Natural killer cell (primary cell): ENCODE measurements at regions not wholly inside any gene's neighbourhood (a gene's known extent, or its start where the extent isn't known, plus 50 kb on each side); places are given as distances from the start of the nearest gene placed in this dataset.

ENCODE experiments used
- ATAC-seq, 3 donors: fragments of 150-1000 bp in 2 of 3; fragments of 200-7000 bp in 1 of 3; cut with Tn5 transposase; 1 replicate in 1 of 3; 2 replicates in 2 of 3; pipeline ENCODE4 v1.10.0; 2021; ENCODE audit warnings: mild to moderate bottlenecking in 2 of 3, moderate library complexity in 2 of 3
- DNase-seq, 2 donors: peaks; one replicate each; pipeline versions ENCODE4 v3.0.0 to v3.0.0-alpha.2; 2013 to 2021; ENCODE audit warnings: mixed read lengths in 1 of 2
- H3K27ac ChIP-seq: one replicate; pipeline ENCODE4 v1.5.1; 2013; ENCODE audit warnings: mild to moderate bottlenecking, low read length
- H3K27me3 ChIP-seq: one replicate; pipeline ENCODE4 v1.6.1; 2013; ENCODE audit warnings: low read length; ENCODE audit not compliant: control insufficient read depth, insufficient read depth
- H3K36me3 ChIP-seq: one replicate; pipeline ENCODE4 v1.6.1; 2013; ENCODE audit warnings: low read length; ENCODE audit not compliant: control insufficient read depth, insufficient read depth
- H3K4me1 ChIP-seq: one replicate; pipeline ENCODE4 v1.6.1; 2013; ENCODE audit warnings: low read length; ENCODE audit not compliant: control insufficient read depth, insufficient read depth
- H3K4me3 ChIP-seq: one replicate; pipeline ENCODE4 v1.5.1; 2013; ENCODE audit warnings: low read length
- H3K9me3 ChIP-seq: one replicate; pipeline ENCODE4 v1.6.1; 2013; ENCODE audit warnings: low read length; ENCODE audit not compliant: control insufficient read depth, insufficient read depth
- H3K27ac Mint-ChIP-seq, 2 donors: one replicate each; pipeline ENCODE4 v1.8.0; 2022; ENCODE audit warnings: mild to moderate bottlenecking in 2 of 2, mixed read lengths in 2 of 2, moderate library complexity in 1 of 2
- H3K27me3 Mint-ChIP-seq, 2 donors: one replicate each; pipeline ENCODE4 v1.8.0; 2022; ENCODE audit warnings: low read depth in 2 of 2, mixed read lengths in 2 of 2
- H3K36me3 Mint-ChIP-seq: one replicate; pipeline ENCODE4 v1.8.0; 2022; ENCODE audit warnings: mixed read lengths
- H3K4me1 Mint-ChIP-seq, 2 donors: one replicate each; pipeline ENCODE4 v1.8.0; 2022; ENCODE audit warnings: mixed read lengths in 2 of 2
- H3K4me3 Mint-ChIP-seq: one replicate; pipeline ENCODE4 v1.8.0; 2022; ENCODE audit warnings: mild to moderate bottlenecking, moderate library complexity, mixed read lengths
- H3K9me3 Mint-ChIP-seq, 2 donors: one replicate each; pipeline ENCODE4 v1.8.0; 2022; ENCODE audit warnings: mixed read lengths in 2 of 2
- CTCF ChIP-seq: fragments of 200-600 bp; IDR thresholded peaks from one replicate; pipeline ENCODE4 v1.8.0; 2022; ENCODE audit warnings: antibody characterized with exemption
- WGBS: methylation state at CpG from one replicate; pipeline ENCODE4 v1.1.7; 2013; ENCODE audit warnings: missing lambda C conversion rate; ENCODE audit not compliant: insufficient coverage; 5-methylcytosine and 5-hydroxymethylcytosine counted together
- intact Hi-C: fragments of 100-400 bp; cut with micrococcal nuclease; formaldehyde crosslinking; loops from one replicate; pipeline ENCODE4 v1.14.2; 2022

GRCh38 chr20:39123185-39123557, 161.0 kb downstream of the DHX35 start:
- peaks cover 0 to 4% of the 10 kb centered on the region in 2 donors for H3K4me1 Mint-ChIP-seq

GRCh38 chr20:39117491-39117890, 155.3 kb downstream of the DHX35 start:
- Mint-ChIP-seq H3K9me3 (no peaks in the 10 kb centered on the region), H3K36me3 (no peaks in the 10 kb centered on the region), H3K4me1 (peaks cover 0 to 4% of the 10 kb centered on the region in 2 donors), H3K4me3 (no peak overlapping the region), H3K27me3 (peaks cover 0 to 2% of the 10 kb centered on the region in 2 donors), H3K27ac (no peak overlapping the region)
- Histone ChIP-seq H3K4me1 (no peaks in the 10 kb centered on the region), H3K27me3 (no peaks in the 10 kb centered on the region), H3K9me3 (no peaks in the 10 kb centered on the region), H3K36me3 (no peaks in the 10 kb centered on the region), H3K27ac (no peak overlapping the region), H3K4me3 (no peak overlapping the region)
- no peak for ATAC-seq
- intact Hi-C loops: no loop called here
- no peak for TF ChIP-seq CTCF
- DNase-seq: no peak

More at GRCh38 chr20:39123185-39123557, 161.0 kb downstream of the DHX35 start:
- no peaks in the 10 kb centered on the region for H3K9me3 ChIP-seq
- no peak for TF ChIP-seq CTCF
- DNase-seq (no peak), ATAC-seq (no peak)
- Mint-ChIP-seq H3K36me3 (no peaks in the 10 kb centered on the region), H3K9me3 (no peaks in the 10 kb centered on the region), H3K4me3 (no peak overlapping the region), H3K27me3 (peaks cover 0 to 4% of the 10 kb centered on the region in 2 donors), H3K27ac (no peak overlapping the region)
- no peaks in the 10 kb centered on the region for H3K27me3 ChIP-seq
- 44% methylated on average over 3 of the region's 3 CpGs for WGBS
- H3K27ac ChIP-seq: no peak overlapping the region
- no peaks in the 10 kb centered on the region for H3K36me3 ChIP-seq
- H3K4me3 ChIP-seq: no peak overlapping the region
- intact Hi-C loops: no loop called here
- no peaks in the 10 kb centered on the region for H3K4me1 ChIP-seq

GRCh38 chr20:39116020-39116419, 153.9 kb downstream of the DHX35 start:
- Mint-ChIP-seq H3K27ac (no peak overlapping the region), H3K4me3 (no peak overlapping the region), H3K36me3 (no peaks in the 10 kb centered on the region), H3K9me3 (no peaks in the 10 kb centered on the region), H3K4me1 (peaks cover 6 to 8% of the 10 kb centered on the region in 2 donors), H3K27me3 (peaks cover 6 to 12% of the 10 kb centered on the region in 2 donors)
- Histone ChIP-seq H3K9me3 (no peaks in the 10 kb centered on the region), H3K4me1 (no peaks in the 10 kb centered on the region), H3K27ac (no peak overlapping the region), H3K27me3 (peaks cover 3% of the 10 kb centered on the region), H3K36me3 (no peaks in the 10 kb centered on the region), H3K4me3 (no peak overlapping the region)
- WGBS: 95% methylated on average over 2 of the region's 2 CpGs
- TF ChIP-seq CTCF: no peak
- DNase-seq (no peak), ATAC-seq (no peak)
- intact Hi-C loops: no loop called here

GRCh38 chr20:39112178-39112743, 150.1 kb downstream of the DHX35 start:
- 29% methylated on average over 9 of the region's 9 CpGs for WGBS

More at GRCh38 chr20:39112178-39112743, 150.1 kb downstream of the DHX35 start:
- DNase-seq (peak in 1 of 2 donors; percentile 15), ATAC-seq (no peak)
- H3K27ac Mint-ChIP-seq: no peak overlapping the region
- H3K4me1 Mint-ChIP-seq: peaks cover 4 to 6% of the 10 kb centered on the region in 2 donors
- no peaks in the 10 kb centered on the region for H3K36me3 ChIP-seq
- H3K27ac ChIP-seq: no peak overlapping the region
- no peaks in the 10 kb centered on the region for H3K4me1 ChIP-seq
- H3K27me3 ChIP-seq: peaks cover 3% of the 10 kb centered on the region
- intact Hi-C loops: no loop called here
- no peak overlapping the region for H3K4me3 ChIP-seq
- no peaks in the 10 kb centered on the region for H3K9me3 ChIP-seq
- peaks cover 20 to 25% of the 10 kb centered on the region in 2 donors for H3K27me3 Mint-ChIP-seq
- no peaks in the 10 kb centered on the region for H3K36me3 Mint-ChIP-seq
- no peak overlapping the region for H3K4me3 Mint-ChIP-seq
- H3K9me3 Mint-ChIP-seq: no peaks in the 10 kb centered on the region
- TF ChIP-seq CTCF: no peak
